HG02938 (cell line): ENCODE measurements at regions not wholly inside any gene's neighbourhood (a gene's known extent, or its start where the extent isn't known, plus 50 kb on each side); places are given as distances from the start of the nearest gene placed in this dataset.

Source experiments
- ATAC-seq: cut with Tn5 transposase; IDR thresholded peaks from one replicate; pipeline ENCODE4 v1.9.1; 2021; ENCODE audit warnings: mild to moderate bottlenecking, moderate library complexity; ENCODE audit not compliant: unreplicated experiment

GRCh38 chr2:128640845-128641360 lies 322.2 kb upstream of the HS6ST1 start:
- ATAC-seq = no peak

- no peak for ATAC-seq
Observed at GRCh38 chr2:128641421-128642080, 322.9 kb upstream of the HS6ST1 start.

GRCh38 chr2:128642316-128642715 lies 323.6 kb upstream of the HS6ST1 start:
- no peak for ATAC-seq

- no peak for ATAC-seq
Observed at GRCh38 chr2:128642821-128643220, 324.2 kb upstream of the HS6ST1 start.

- ATAC-seq = no peak
Observed at GRCh38 chr2:128643221-128644065, 324.8 kb upstream of the HS6ST1 start.

GRCh38 chr2:128644156-128644555 lies 325.5 kb upstream of the HS6ST1 start:
- ATAC-seq = no peak

- no peak for ATAC-seq
Observed at GRCh38 chr2:128644718-128645256, 326.1 kb upstream of the HS6ST1 start.

GRCh38 chr2:128645631-128646030 lies 327.0 kb upstream of the HS6ST1 start:
- no peak for ATAC-seq

GRCh38 chr2:128646091-128646490 lies 327.4 kb upstream of the HS6ST1 start:
- ATAC-seq = no peak

GRCh38 chr2:128646691-128647090 lies 328.0 kb upstream of the HS6ST1 start:
- no peak for ATAC-seq

- ATAC-seq = no peak
Observed at GRCh38 chr2:128651000-128651399, 332.3 kb upstream of the HS6ST1 start.

GRCh38 chr2:128654408-128654807 lies 335.7 kb upstream of the HS6ST1 start:
- ATAC-seq = no peak

- no peak for ATAC-seq
Observed at GRCh38 chr2:128660836-128661235, 342.2 kb upstream of the HS6ST1 start.

GRCh38 chr2:128661311-128661710 lies 342.6 kb upstream of the HS6ST1 start:
- ATAC-seq = no peak

- no peak for ATAC-seq
Observed at GRCh38 chr2:128662051-128662471, 343.4 kb upstream of the HS6ST1 start.

GRCh38 chr2:128663371-128664050 lies 344.8 kb upstream of the HS6ST1 start:
- ATAC-seq = no peak

GRCh38 chr2:128664499-128664971 lies 345.9 kb upstream of the HS6ST1 start:
- ATAC-seq = no peak

- ATAC-seq = no peak
Observed at GRCh38 chr2:128665113-128665512, 346.4 kb upstream of the HS6ST1 start.

GRCh38 chr2:128666596-128666995 lies 347.9 kb upstream of the HS6ST1 start:
- ATAC-seq = no peak

- ATAC-seq = no peak
Observed at GRCh38 chr2:128667391-128667790, 348.7 kb upstream of the HS6ST1 start.

GRCh38 chr2:128668946-128669345 lies 350.3 kb upstream of the HS6ST1 start:
- no peak for ATAC-seq
